Islet of Langerhans (tissue), 1 donor: ENCODE measurements at regions not wholly inside any gene's neighbourhood (a gene's known extent, or its start where the extent isn't known, plus 50 kb on each side); places are given as distances from the start of the nearest gene placed in this dataset.

Experiments used
- FAIRE-seq: peaks from one replicate; lab custom pipeline; 2011; peaks lifted over from hg19 to GRCh38; lab: Jason Lieb, UNC

- FAIRE-seq, result no peak
Observed at GRCh38 chr5:171509467-171509866, 90.0 kb downstream of the FGF18 start.

- no peak for FAIRE-seq
Observed at GRCh38 chr5:171512397-171512796, 93.0 kb downstream of the FGF18 start.

- no peak for FAIRE-seq
Observed at GRCh38 chr5:171513591-171513990, 94.1 kb downstream of the FGF18 start.

GRCh38 chr5:171518916-171519315 lies 99.5 kb downstream of the FGF18 start:
- no peak for FAIRE-seq

GRCh38 chr5:171520300-171521174 lies 101.1 kb downstream of the FGF18 start:
- FAIRE-seq, result no peak

- no peak for FAIRE-seq
Observed at GRCh38 chr5:171521219-171521633, 101.8 kb downstream of the FGF18 start.

GRCh38 chr5:171521679-171522078 lies 102.2 kb downstream of the FGF18 start:
- no peak for FAIRE-seq

GRCh38 chr5:171523781-171524180 lies 104.3 kb downstream of the FGF18 start:
- FAIRE-seq, result no peak

- FAIRE-seq, result no peak
Observed at GRCh38 chr5:171524466-171524865, 105.0 kb downstream of the FGF18 start.

GRCh38 chr5:171525085-171525484 lies 105.6 kb downstream of the FGF18 start:
- FAIRE-seq, result no peak

GRCh38 chr5:171528036-171528435 lies 108.6 kb downstream of the FGF18 start:
- FAIRE-seq, result no peak

GRCh38 chr5:171528865-171529614 lies 109.6 kb downstream of the FGF18 start:
- no peak for FAIRE-seq

GRCh38 chr5:171531638-171532037 lies 112.2 kb downstream of the FGF18 start:
- FAIRE-seq, result no peak

GRCh38 chr5:171533153-171533552 lies 113.7 kb downstream of the FGF18 start:
- FAIRE-seq, result no peak

- FAIRE-seq, result no peak
Observed at GRCh38 chr5:171534043-171534895, 114.8 kb downstream of the FGF18 start.

GRCh38 chr5:171535162-171535561 lies 115.7 kb downstream of the FGF18 start:
- no peak for FAIRE-seq

GRCh38 chr5:171537070-171537849 lies 117.8 kb downstream of the FGF18 start:
- FAIRE-seq, result no peak

GRCh38 chr5:171537923-171538537 lies 118.6 kb downstream of the FGF18 start:
- FAIRE-seq, result no peak

- no peak for FAIRE-seq
Observed at GRCh38 chr5:171538681-171539080, 119.2 kb downstream of the FGF18 start.

- no peak for FAIRE-seq
Observed at GRCh38 chr5:171540865-171541264, 121.4 kb downstream of the FGF18 start.

GRCh38 chr5:171541341-171541776 lies 121.9 kb downstream of the FGF18 start:
- FAIRE-seq, result no peak
